ENCODE measurements at regions not wholly inside any gene's neighbourhood (a gene's known extent, or its start where the extent isn't known, plus 50 kb on each side); places are given as distances from the start of the nearest gene placed in this dataset.

- no peak for TF ChIP-seq CTCF (IDR thresholded peaks at IDR 0.05; ENCODE audit: low read depth, low read length)
- TF ChIP-seq MYC (IDR thresholded peaks at IDR 0.05; ENCODE audit: low read depth, low read length), result no peak
- no peak for TF ChIP-seq POLR2A (IDR thresholded peaks at IDR 0.05; ENCODE audit: extremely low read depth, insufficient read length)
- no peak for TF ChIP-seq MAX (IDR thresholded peaks at IDR 0.05; ENCODE audit: low read depth, low read length)
- no peak for DNase-seq (ENCODE audit: low read depth)
- no peak overlapping the region for H3K4me3 ChIP-seq (ENCODE audit: low read depth, low read length)
These were observed 171.9 kb downstream of the ENGASE start for GRCh38 chr17:79246225-79247190.

GRCh38 chr17:79244665-79245064, 170.0 kb downstream of the ENGASE start:
- no peak overlapping the region for H3K4me3 ChIP-seq (ENCODE audit: low read depth, low read length)
- no peak for DNase-seq (ENCODE audit: low read depth)
- TF ChIP-seq MAX (IDR thresholded peaks at IDR 0.05; ENCODE audit: low read depth, low read length) (no peak), MYC (IDR thresholded peaks at IDR 0.05; ENCODE audit: low read depth, low read length) (no peak), CTCF (IDR thresholded peaks at IDR 0.05; ENCODE audit: low read depth, low read length) (no peak), POLR2A (IDR thresholded peaks at IDR 0.05; ENCODE audit: extremely low read depth, insufficient read length) (no peak)

DNA sequence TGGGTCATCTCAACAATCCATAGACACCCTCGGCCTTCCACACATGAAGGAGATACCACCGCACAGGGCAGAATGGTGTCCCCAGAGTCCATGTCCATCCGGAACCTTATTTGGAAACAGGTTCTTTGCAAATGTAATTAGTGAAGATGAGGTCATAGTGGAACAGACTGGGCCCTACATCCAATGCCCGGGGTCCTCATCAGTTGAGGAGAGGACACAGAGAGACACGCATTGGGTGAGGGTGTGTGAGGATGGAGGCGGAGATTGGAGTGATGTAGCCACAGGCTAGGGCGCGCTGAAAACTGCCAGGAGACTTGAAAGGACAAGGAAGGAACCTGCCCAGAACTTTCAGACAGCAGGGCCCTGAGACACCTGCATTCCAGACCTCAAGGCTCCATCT, 169.4 kb downstream of the ENGASE start:
- H3K4me3 ChIP-seq (ENCODE audit: low read depth, low read length), result no peak overlapping the region
- no peak for DNase-seq (ENCODE audit: low read depth)
- TF ChIP-seq CTCF (IDR thresholded peaks at IDR 0.05; ENCODE audit: low read depth, low read length) (no peak), MAX (IDR thresholded peaks at IDR 0.05; ENCODE audit: low read depth, low read length) (no peak), MYC (IDR thresholded peaks at IDR 0.05; ENCODE audit: low read depth, low read length) (no peak), POLR2A (IDR thresholded peaks at IDR 0.05; ENCODE audit: extremely low read depth, insufficient read length) (no peak)

DNA sequence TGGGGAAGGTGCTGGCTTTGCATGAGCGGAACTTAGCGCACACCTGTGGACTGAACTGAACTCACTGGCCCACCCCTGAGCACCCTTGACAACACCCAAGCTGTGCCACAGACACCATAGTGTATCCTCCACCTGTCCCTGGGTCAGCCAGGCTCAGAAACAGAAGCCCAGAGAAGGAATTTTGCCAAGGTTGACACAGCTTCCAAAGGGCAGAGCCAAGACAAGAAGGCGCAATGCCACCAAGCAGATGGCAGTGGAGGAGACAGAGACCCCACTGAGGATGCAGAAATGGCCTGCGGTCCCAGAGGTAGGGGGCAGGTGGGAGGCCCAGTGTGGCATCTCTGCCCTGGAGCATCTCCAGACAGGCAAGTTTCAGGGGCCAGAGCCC, 169.0 kb downstream of the ENGASE start:
- no peak for DNase-seq (ENCODE audit: low read depth)
- TF ChIP-seq CTCF (IDR thresholded peaks at IDR 0.05; ENCODE audit: low read depth, low read length), result no peak
- no peak for TF ChIP-seq MAX (IDR thresholded peaks at IDR 0.05; ENCODE audit: low read depth, low read length)
- TF ChIP-seq MYC (IDR thresholded peaks at IDR 0.05; ENCODE audit: low read depth, low read length), result no peak
- TF ChIP-seq POLR2A (IDR thresholded peaks at IDR 0.05; ENCODE audit: extremely low read depth, insufficient read length), result no peak
- H3K4me3 ChIP-seq (ENCODE audit: low read depth, low read length), result no peak overlapping the region

DNA sequence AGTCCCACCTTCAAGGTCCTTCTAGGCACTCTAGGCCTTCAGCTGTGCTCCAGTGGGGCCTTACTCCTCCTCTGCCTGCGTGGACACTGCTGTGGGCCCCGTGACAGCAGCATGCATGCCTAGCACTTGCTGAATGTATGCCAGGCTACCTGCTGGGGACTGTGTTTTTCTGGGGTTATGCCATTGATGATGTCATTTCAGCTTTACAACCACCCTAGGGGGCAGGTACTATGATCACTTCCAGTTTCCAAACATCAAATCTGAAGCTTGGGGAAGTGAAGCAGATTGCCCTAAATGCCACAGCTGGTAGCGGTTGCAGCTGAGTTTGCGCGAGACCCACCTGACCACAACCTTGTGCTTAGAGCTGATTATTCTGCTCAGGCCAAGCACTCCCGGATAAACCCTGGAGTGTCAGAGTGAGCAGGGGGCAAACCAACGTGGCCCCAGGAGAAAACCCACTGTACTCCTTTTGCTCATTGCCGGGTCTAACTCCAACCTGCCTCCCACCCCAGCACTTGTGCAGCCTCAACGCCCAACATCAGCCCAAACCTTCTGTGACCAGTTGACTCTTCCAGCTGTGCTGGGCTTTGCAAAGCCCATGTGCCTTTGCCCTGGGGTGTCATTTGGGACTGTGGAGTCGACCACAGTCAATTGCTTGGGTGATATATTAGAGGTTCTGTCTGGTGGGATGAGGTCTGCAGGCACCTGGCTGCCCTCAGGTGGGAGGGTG, 168.4 kb downstream of the ENGASE start:
- DNase-seq (ENCODE audit: low read depth), result peak; percentile 8
- TF ChIP-seq MYC (IDR thresholded peaks at IDR 0.05; ENCODE audit: low read depth, low read length), result no peak
- no peak for TF ChIP-seq POLR2A (IDR thresholded peaks at IDR 0.05; ENCODE audit: extremely low read depth, insufficient read length)
- TF ChIP-seq MAX (IDR thresholded peaks at IDR 0.05; ENCODE audit: low read depth, low read length), result no peak
- TF ChIP-seq CTCF (IDR thresholded peaks at IDR 0.05; ENCODE audit: low read depth, low read length), result no peak

More for the DNA sequence above, 168.4 kb downstream of the ENGASE start:
- no peak overlapping the region for H3K4me3 ChIP-seq (ENCODE audit: low read depth, low read length)
